HepG2 (cell line): ENCODE measurements at regions not wholly inside any gene's neighbourhood (a gene's known extent, or its start where the extent isn't known, plus 50 kb on each side); places are given as distances from the start of the nearest gene placed in this dataset.

Source experiments
- ATAC-seq: fragments of 200-7000 bp; cut with Tn5 transposase; 3 replicates; pipeline ENCODE4 v1.9.1; 2020; ENCODE audit warnings: mild to moderate bottlenecking, moderate library complexity
- BruUV-seq: library from RNA; stranded (reverse); fragments of 400-500 nt; replicated peaks from 2 replicates; lab custom pipeline; 2021; lab: Mats Ljungman, UMichigan
- CTCF ChIA-PET: fragments of 300-600 bp; formaldehyde crosslinking; extraction: SDS; loops from one replicate; lab custom pipeline; 2021; ENCODE audit warnings: low total read pairs, inconsistent platforms, low intra/inter-chr PET ratio; lab: Yijun Ruan, JAX
- POLR2A ChIA-PET: fragments of 350-600 bp; sonication (Branson Sonifier 250); formaldehyde crosslinking; loops from one replicate; lab custom pipeline; 2020; ENCODE audit warnings: antibody characterized with exemption, inconsistent platforms; lab: Yijun Ruan, JAX
- DNase-seq: peaks from one replicate; pipeline ENCODE4 v3.0.0-alpha.2; 2015; ENCODE audit warnings: low spot score
- FAIRE-seq: peaks from 3 replicates; lab custom pipeline; 2011; peaks lifted over from hg19 to GRCh38; lab: Jason Lieb, UNC
- H2AFZ ChIP-seq: one replicate; pipeline ENCODE4 v1.6.1; 2011; ENCODE audit warnings: low read length, inconsistent platforms
- H3K27ac ChIP-seq: fragments of 300-600 bp; 3 replicates; pipeline ENCODE4 v1.8.0; 2011; ENCODE audit warnings: mixed run types, mild to moderate bottlenecking, mixed read lengths, low read length, inconsistent platforms; ENCODE audit not compliant: insufficient read depth; ENCODE audit errors: extremely low read length
- H3K27me3 ChIP-seq, 2 experiments: fragments of 200-600 bp in 1 of 2; 2 replicates in 1 of 2; 3 replicates in 1 of 2; pipeline versions ENCODE4 v1.6.0 to v1.8.0; 2011; ENCODE audit warnings: low read length in 2 of 2, mild to moderate bottlenecking in 2 of 2, moderate library complexity in 2 of 2, inconsistent platforms in 1 of 2; ENCODE audit not compliant: insufficient read depth in 2 of 2, control insufficient read depth in 1 of 2
- H3K36me3 ChIP-seq, 2 experiments: fragments of 200-600 bp in 1 of 2; replicated peaks in 1 of 2; 2 replicates in 1 of 2; 3 replicates in 1 of 2; pipeline versions ENCODE4 v1.5.1 to v1.8.0; 2011; ENCODE audit warnings: low read length in 2 of 2, inconsistent platforms in 1 of 2; ENCODE audit not compliant: insufficient read depth in 2 of 2, control insufficient read depth in 1 of 2
- H3K4me1 ChIP-seq: 2 replicates; pipeline ENCODE4 v1.5.1; 2012; ENCODE audit warnings: low read length, inconsistent platforms; ENCODE audit not compliant: insufficient read depth
- H3K4me2 ChIP-seq: 2 replicates; pipeline ENCODE4 v1.6.0; 2011; ENCODE audit warnings: low read depth, low read length, inconsistent platforms
- H3K4me3 ChIP-seq, 3 experiments: fragments of 200-600 bp in 1 of 3; sonication (generic), shearing (Covaris generic) in 1 of 3; replicated peaks in 1 of 3; 2 replicates each; pipeline ENCODE4 v1.5.1; 2011 to 2016; ENCODE audit warnings: low read length in 3 of 3, inconsistent platforms in 2 of 3, low read depth in 2 of 3, mild to moderate bottlenecking in 2 of 3, control low read depth in 1 of 3, mixed read lengths in 1 of 3; ENCODE audit not compliant: insufficient read depth in 1 of 3
- H3K79me2 ChIP-seq: one replicate; pipeline ENCODE4 v1.6.1; 2011; ENCODE audit warnings: low read length, inconsistent platforms; ENCODE audit not compliant: insufficient read depth
- H3K9ac ChIP-seq: 2 replicates; pipeline ENCODE4 v1.6.0; 2011; ENCODE audit warnings: mild to moderate bottlenecking, low read depth, low read length, inconsistent platforms; ENCODE audit not compliant: insufficient read depth
- H3K9me3 ChIP-seq: 2 replicates; pipeline ENCODE4 v1.5.1; 2012; ENCODE audit warnings: mild to moderate bottlenecking, low read length
- H4K20me1 ChIP-seq: 2 replicates; pipeline ENCODE4 v1.6.0; 2011; ENCODE audit warnings: inconsistent platforms, mild to moderate bottlenecking, low read length, moderate library complexity; ENCODE audit not compliant: insufficient read depth
- ARHGAP35 ChIP-seq: sonication (generic); formaldehyde crosslinking; IDR thresholded peaks from 2 replicates; pipeline ENCODE4 v1.9.0; 2022; ENCODE audit warnings: mild to moderate bottlenecking, inconsistent platforms, moderate library complexity, missing genetic modification reagents, borderline replicate concordance
- BHLHE40 ChIP-seq: IDR thresholded peaks from 2 replicates; pipeline ENCODE4 v1.6.1; 2011; ENCODE audit warnings: low read length, improper control_type of control experiment
- CAMTA2 ChIP-seq: sonication (generic); formaldehyde crosslinking; IDR thresholded peaks from 2 replicates; pipeline ENCODE4 v1.4.0; 2020; ENCODE audit warnings: mild to moderate bottlenecking, missing genetic modification reagents, borderline replicate concordance
- EZH2 ChIP-seq: conservative IDR thresholded peaks from 2 replicates; pipeline ENCODE4 v1.6.1; 2012; ENCODE audit warnings: mild to moderate bottlenecking, low read depth, low read length, moderate library complexity
- FOXC1 ChIP-seq: sonication (generic); formaldehyde crosslinking; IDR thresholded peaks from 2 replicates; pipeline ENCODE4 v1.8.0; 2022; ENCODE audit warnings: mild to moderate bottlenecking, missing genetic modification reagents, borderline replicate concordance
- KDM6A ChIP-seq: IDR thresholded peaks from 2 replicates; pipeline ENCODE4 v1.6.1; 2016; ENCODE audit warnings: low read depth
- NR1H2 ChIP-seq: sonication (generic); formaldehyde crosslinking; IDR thresholded peaks from 2 replicates; pipeline ENCODE4 v1.8.1; 2022; ENCODE audit warnings: low read depth, missing genetic modification reagents, borderline replicate concordance
- NR2F6 ChIP-seq, 2 experiments: IDR thresholded peaks; 2 replicates each; pipeline ENCODE4 v1.6.1; 2016; ENCODE audit warnings: antibody characterized with exemption in 1 of 2, mild to moderate bottlenecking in 1 of 2
- PRDM15 ChIP-seq: sonication (generic); formaldehyde crosslinking; IDR thresholded peaks from 2 replicates; pipeline ENCODE4 v1.4.0; 2020; ENCODE audit warnings: missing genetic modification reagents
- RAD21 ChIP-seq: fragments of 450-650 bp; formaldehyde crosslinking; IDR thresholded peaks from 2 replicates; pipeline ENCODE4 v1.5.0; 2020; ENCODE audit warnings: mild to moderate bottlenecking
- RARG ChIP-seq: sonication (generic); formaldehyde crosslinking; IDR thresholded peaks from 2 replicates; pipeline ENCODE4 v1.4.0; 2020; ENCODE audit warnings: low read depth, mild to moderate bottlenecking, missing genetic modification reagents
- ZFP36 ChIP-seq: fragments of 150-350 bp; IDR thresholded peaks from 2 replicates; pipeline ENCODE4 v1.6.1; 2018; ENCODE audit warnings: borderline replicate concordance, low read length, low read depth; ENCODE audit not compliant: partially characterized antibody
- ZMYM2 ChIP-seq: sonication (generic); formaldehyde crosslinking; IDR thresholded peaks from 2 replicates; pipeline ENCODE4 v1.8.0; 2022; ENCODE audit warnings: mild to moderate bottlenecking, missing genetic modification reagents
- ZNF343 ChIP-seq: sonication (generic); formaldehyde crosslinking; IDR thresholded peaks from 2 replicates; pipeline ENCODE4 v1.4.0; 2020; ENCODE audit warnings: mild to moderate bottlenecking, missing genetic modification reagents
- ZNF709 ChIP-seq: sonication (generic); formaldehyde crosslinking; IDR thresholded peaks from 2 replicates; pipeline ENCODE4 v1.5.0; 2020; ENCODE audit warnings: mild to moderate bottlenecking, missing genetic modification reagents
- WGBS: methylation state at CpG from one replicate; pipeline ENCODE4 v1.1.6; 2017; ENCODE audit warnings: low lambda C conversion rate; 5-methylcytosine and 5-hydroxymethylcytosine counted together
- in situ Hi-C: cut with HindIII; loops from 2 replicates; pipeline ENCODE4 v1.10.0; 2017; ENCODE audit warnings: low pct_unique_long_range_greater_than_20kb; ENCODE audit not compliant: extremely low pct_ligation_motif_present
- intact Hi-C: fragments of 100-400 bp; cut with micrococcal nuclease; formaldehyde crosslinking; loops from one replicate; pipeline ENCODE4 v1.10.0; 2022; ENCODE audit not compliant: unreplicated experiment
- TF ChIP-seq, protein P1 (sequence below): sonication (generic); formaldehyde crosslinking; IDR thresholded peaks from 2 replicates; pipeline ENCODE4 v1.4.0; 2020; ENCODE audit warnings: missing genetic modification reagents; ENCODE audit errors: not compliant biosample characterization
- TF ChIP-seq, protein P2 (sequence below): sonication (generic); formaldehyde crosslinking; IDR thresholded peaks from 2 replicates; pipeline ENCODE4 v1.9.0; 2022; ENCODE audit warnings: low read depth, missing genetic modification reagents

- no TSS peak for BruUV-seq
- 0% methylated on average over 4 of the region's 4 CpGs for WGBS
- peaks cover 8% of the 10 kb centered on the region for H3K4me1 ChIP-seq
- H3K79me2 ChIP-seq = no peaks in the 10 kb centered on the region
- no peak overlapping the region for H3K4me3 ChIP-seq
- POLR2A ChIA-PET = no interaction called here
- no peak for ATAC-seq
- H3K27ac ChIP-seq = no peak overlapping the region
- no peak overlapping the region for H2AFZ ChIP-seq
- no peak for FAIRE-seq
- no peaks in the 10 kb centered on the region for H3K36me3 ChIP-seq
- no peaks in the 10 kb centered on the region for H3K9me3 ChIP-seq
- no peaks in the 10 kb centered on the region for H3K27me3 ChIP-seq
- in situ Hi-C loops (no loop called here), intact Hi-C loops (no loop called here)
- no peak overlapping the region for H3K9ac ChIP-seq
- H4K20me1 ChIP-seq = no peaks in the 10 kb centered on the region
- TF ChIP-seq RARG (CRISPR knock-in tag) (no peak), ARHGAP35 (CRISPR knock-in tag) (no peak), ZFP36 (no peak), EZH2 (no peak), ZMYM2 (CRISPR knock-in tag) (no peak), PRDM15 (CRISPR knock-in tag) (no peak), NR1H2 (CRISPR knock-in tag) (no peak), CAMTA2 (no peak), FOXC1 (CRISPR knock-in tag) (no peak), RAD21 (CRISPR knock-in tag) (no peak), ZNF343 (CRISPR knock-in tag) (no peak), BHLHE40 (no peak), ZNF709 (no peak), NR2F6 (IDR thresholded peaks at IDR 0.05) (no peak), NR2F6 (CRISPR knock-in tag; IDR thresholded peaks at IDR 0.05) (no peak), KDM6A (CRISPR knock-in tag) (no peak)
- TF ChIP-seq, protein P1, sequence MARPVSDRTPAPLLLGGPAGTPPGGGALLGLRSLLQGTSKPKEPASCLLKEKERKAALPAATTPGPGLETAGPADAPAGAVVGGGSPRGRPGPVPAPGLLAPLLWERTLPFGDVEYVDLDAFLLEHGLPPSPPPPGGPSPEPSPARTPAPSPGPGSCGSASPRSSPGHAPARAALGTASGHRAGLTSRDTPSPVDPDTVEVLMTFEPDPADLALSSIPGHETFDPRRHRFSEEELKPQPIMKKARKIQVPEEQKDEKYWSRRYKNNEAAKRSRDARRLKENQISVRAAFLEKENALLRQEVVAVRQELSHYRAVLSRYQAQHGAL (CRISPR knock-in tag) = no peak
- TF ChIP-seq, protein P2, sequence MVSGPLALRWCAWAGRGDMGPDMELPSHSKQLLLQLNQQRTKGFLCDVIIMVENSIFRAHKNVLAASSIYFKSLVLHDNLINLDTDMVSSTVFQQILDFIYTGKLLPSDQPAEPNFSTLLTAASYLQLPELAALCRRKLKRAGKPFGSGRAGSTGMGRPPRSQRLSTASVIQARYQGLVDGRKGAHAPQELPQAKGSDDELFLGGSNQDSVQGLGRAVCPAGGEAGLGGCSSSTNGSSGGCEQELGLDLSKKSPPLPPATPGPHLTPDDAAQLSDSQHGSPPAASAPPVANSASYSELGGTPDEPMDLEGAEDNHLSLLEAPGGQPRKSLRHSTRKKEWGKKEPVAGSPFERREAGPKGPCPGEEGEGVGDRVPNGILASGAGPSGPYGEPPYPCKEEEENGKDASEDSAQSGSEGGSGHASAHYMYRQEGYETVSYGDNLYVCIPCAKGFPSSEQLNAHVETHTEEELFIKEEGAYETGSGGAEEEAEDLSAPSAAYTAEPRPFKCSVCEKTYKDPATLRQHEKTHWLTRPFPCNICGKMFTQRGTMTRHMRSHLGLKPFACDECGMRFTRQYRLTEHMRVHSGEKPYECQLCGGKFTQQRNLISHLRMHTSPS (CRISPR knock-in tag) = no peak
- no peak for DNase-seq
- H3K4me2 ChIP-seq = no peak overlapping the region
- CTCF ChIA-PET = no interaction called here
These were observed 90.6 kb upstream of the B3GAT2 start for GRCh38 chr6:71047417-71047816.
